ENCODE measurements at regions not wholly inside any gene's neighbourhood (a gene's known extent, or its start where the extent isn't known, plus 50 kb on each side); places are given as distances from the start of the nearest gene placed in this dataset.
A peak's percentile ranks its signal among the peaks of the same experiment; 100 is the strongest.
"Not testable (repeated sequence)": the region's sequence is repeated elsewhere in the genome, so short reads cannot be mapped to it uniquely, and the experiment has no call there.

GRCh38 chr5:173677125-173677672 lies 60.7 kb upstream of the BOD1 start:
- POLR2A ChIA-PET: no interaction called here
- no peak for DNase-seq
- no peaks in the 10 kb centered on the region for H3K27me3 ChIP-seq (replicated peaks in 2 of 5; ENCODE audit: control insufficient read depth in 4 of 5, insufficient read depth in 5 of 5, low read length in 4 of 5)
- CTCF ChIA-PET: interaction anchor here (0.6 to 1.1 kb wide), 2 partner anchors 20 to 280 kb away, joined by 3 read pairs; no protein-coding TSS in a partner anchor
- no peak overlapping the region for H3K27ac ChIP-seq (ENCODE audit: insufficient read depth in 1 of 2, low read depth in 1 of 2, low read length in 2 of 2, poor library complexity in 1 of 2, severe bottlenecking in 2 of 2)
- 100% methylated on average over 1 of the region's 2 CpGs for WGBS (ENCODE audit: insufficient coverage)
- H3K4me3 ChIP-seq (ENCODE audit: control insufficient read depth in 1 of 7, extremely low read depth in 1 of 7, insufficient read depth in 4 of 7, low read depth in 2 of 7, low read length in 6 of 7): no peak overlapping the region
- H3K36me3 ChIP-seq (ENCODE audit: control insufficient read depth in 4 of 4, insufficient read depth in 4 of 4, low read length in 3 of 4): no peaks in the 10 kb centered on the region
- peaks cover 0 to 12% (median 8%) of the 10 kb centered on the region in 5 experiments for H3K9me3 ChIP-seq (ENCODE audit: control extremely low read depth in 1 of 5, control insufficient read depth in 4 of 5, insufficient read depth in 2 of 5, low read depth in 1 of 5, low read length in 4 of 5)
- no peaks in the 10 kb centered on the region for H3K4me1 ChIP-seq (ENCODE audit: control extremely low read depth in 1 of 4, control insufficient read depth in 4 of 4, insufficient read depth in 4 of 4, low read length in 3 of 4)

GRCh38 chr5:173679909-173680630 lies 63.6 kb upstream of the BOD1 start:
- ChIA-PET POLR2A (no interaction called here), CTCF (interaction anchor here (1.1 kb wide), 1 partner anchor 8 kb away, joined by 4 read pairs; no protein-coding TSS in a partner anchor)
- no peak overlapping the region for H3K4me3 ChIP-seq (ENCODE audit: control insufficient read depth in 1 of 7, extremely low read depth in 1 of 7, insufficient read depth in 4 of 7, low read depth in 2 of 7, low read length in 6 of 7)
- H3K27ac ChIP-seq (ENCODE audit: insufficient read depth in 1 of 2, low read depth in 1 of 2, low read length in 2 of 2, poor library complexity in 1 of 2, severe bottlenecking in 2 of 2): no peak overlapping the region
- H3K36me3 ChIP-seq (ENCODE audit: control insufficient read depth in 4 of 4, insufficient read depth in 4 of 4, low read length in 3 of 4): no peaks in the 10 kb centered on the region
- WGBS (ENCODE audit: insufficient coverage): 96% methylated on average over 6 of the region's 6 CpGs
- H3K9me3 ChIP-seq (ENCODE audit: control extremely low read depth in 1 of 5, control insufficient read depth in 4 of 5, insufficient read depth in 2 of 5, low read depth in 1 of 5, low read length in 4 of 5): peaks cover 0 to 8% (median 5%) of the 10 kb centered on the region in 5 experiments
- H3K4me1 ChIP-seq (ENCODE audit: control extremely low read depth in 1 of 4, control insufficient read depth in 4 of 4, insufficient read depth in 4 of 4, low read length in 3 of 4): no peaks in the 10 kb centered on the region
- DNase-seq: peak in 1 of 3 donors; percentile 33
- H3K27me3 ChIP-seq (replicated peaks in 2 of 5; ENCODE audit: control insufficient read depth in 4 of 5, insufficient read depth in 5 of 5, low read length in 4 of 5): no peaks in the 10 kb centered on the region

- Histone ChIP-seq H3K27me3 (replicated peaks in 2 of 5; ENCODE audit: control insufficient read depth in 4 of 5, insufficient read depth in 5 of 5, low read length in 4 of 5) (no peaks in the 10 kb centered on the region), H3K4me3 (ENCODE audit: control insufficient read depth in 1 of 7, extremely low read depth in 1 of 7, insufficient read depth in 4 of 7, low read depth in 2 of 7, low read length in 6 of 7) (no peak overlapping the region), H3K9me3 (ENCODE audit: control extremely low read depth in 1 of 5, control insufficient read depth in 4 of 5, insufficient read depth in 2 of 5, low read depth in 1 of 5, low read length in 4 of 5) (peaks cover 0 to 2% (median 2%) of the 10 kb centered on the region in 5 experiments), H3K36me3 (ENCODE audit: control insufficient read depth in 4 of 4, insufficient read depth in 4 of 4, low read length in 3 of 4) (no peaks in the 10 kb centered on the region), H3K4me1 (ENCODE audit: control extremely low read depth in 1 of 4, control insufficient read depth in 4 of 4, insufficient read depth in 4 of 4, low read length in 3 of 4) (no peaks in the 10 kb centered on the region), H3K27ac (ENCODE audit: insufficient read depth in 1 of 2, low read depth in 1 of 2, low read length in 2 of 2, poor library complexity in 1 of 2, severe bottlenecking in 2 of 2) (no peak overlapping the region)
- ChIA-PET POLR2A (no interaction called here), CTCF (interaction anchor here (1.1 kb wide), 1 partner anchor 8 kb away, joined by 4 read pairs; no protein-coding TSS in a partner anchor)
- DNase-seq: peak in 2 of 3 donors; percentile 30 to 42
- 96% methylated on average over 6 of the region's 6 CpGs for WGBS (ENCODE audit: insufficient coverage)
These were observed 64.3 kb upstream of the BOD1 start for GRCh38 chr5:173680660-173681242.

- ChIA-PET POLR2A (no interaction called here), CTCF (no interaction called here)
- H3K27ac ChIP-seq (ENCODE audit: insufficient read depth in 1 of 2, low read depth in 1 of 2, low read length in 2 of 2, poor library complexity in 1 of 2, severe bottlenecking in 2 of 2): no peak overlapping the region
- H3K4me3 ChIP-seq (ENCODE audit: control insufficient read depth in 1 of 7, extremely low read depth in 1 of 7, insufficient read depth in 4 of 7, low read depth in 2 of 7, low read length in 6 of 7): no peak overlapping the region
- WGBS (ENCODE audit: insufficient coverage): no CpG with 5 or more reads among the region's 2 CpGs
- no peaks in the 10 kb centered on the region for H3K36me3 ChIP-seq (ENCODE audit: control insufficient read depth in 4 of 4, insufficient read depth in 4 of 4, low read length in 3 of 4)
- no peaks in the 10 kb centered on the region for H3K4me1 ChIP-seq (ENCODE audit: control extremely low read depth in 1 of 4, control insufficient read depth in 4 of 4, insufficient read depth in 4 of 4, low read length in 3 of 4)
- no peak for DNase-seq
- H3K9me3 ChIP-seq (ENCODE audit: control extremely low read depth in 1 of 5, control insufficient read depth in 4 of 5, insufficient read depth in 2 of 5, low read depth in 1 of 5, low read length in 4 of 5): no peaks in the 10 kb centered on the region
- no peaks in the 10 kb centered on the region for H3K27me3 ChIP-seq (replicated peaks in 2 of 5; ENCODE audit: control insufficient read depth in 4 of 5, insufficient read depth in 5 of 5, low read length in 4 of 5)
These were observed 65.9 kb upstream of the BOD1 start for GRCh38 chr5:173682313-173682712.

GRCh38 chr5:173684535-173684934 lies 68.1 kb upstream of the BOD1 start:
- POLR2A ChIA-PET; H3K36me3 ChIP-seq (ENCODE audit: control insufficient read depth in 4 of 4, insufficient read depth in 4 of 4, low read length in 3 of 4); H3K9me3 ChIP-seq (ENCODE audit: control extremely low read depth in 1 of 5, control insufficient read depth in 4 of 5, insufficient read depth in 2 of 5, low read depth in 1 of 5, low read length in 4 of 5); H3K27ac ChIP-seq (ENCODE audit: insufficient read depth in 1 of 2, low read depth in 1 of 2, low read length in 2 of 2, poor library complexity in 1 of 2, severe bottlenecking in 2 of 2); H3K4me3 ChIP-seq (ENCODE audit: control insufficient read depth in 1 of 7, extremely low read depth in 1 of 7, insufficient read depth in 4 of 7, low read depth in 2 of 7, low read length in 6 of 7); DNase-seq; CTCF ChIA-PET; H3K27me3 ChIP-seq (replicated peaks in 2 of 5; ENCODE audit: control insufficient read depth in 4 of 5, insufficient read depth in 5 of 5, low read length in 4 of 5): not testable (repeated sequence)
- 100% methylated on average over 4 of the region's 5 CpGs for WGBS (ENCODE audit: insufficient coverage)
- H3K4me1 ChIP-seq (ENCODE audit: control extremely low read depth in 1 of 4, control insufficient read depth in 4 of 4, insufficient read depth in 4 of 4, low read length in 3 of 4): peaks cover under 1 to 10% (median 6%) of the 10 kb centered on the region in 4 experiments

GRCh38 chr5:173686950-173687349 lies 70.5 kb upstream of the BOD1 start:
- ChIA-PET CTCF (no interaction called here), POLR2A (no interaction called here)
- no peak overlapping the region for H3K4me3 ChIP-seq (ENCODE audit: control insufficient read depth in 1 of 7, extremely low read depth in 1 of 7, insufficient read depth in 4 of 7, low read depth in 2 of 7, low read length in 6 of 7)
- H3K9me3 ChIP-seq (ENCODE audit: control extremely low read depth in 1 of 5, control insufficient read depth in 4 of 5, insufficient read depth in 2 of 5, low read depth in 1 of 5, low read length in 4 of 5): no peaks in the 10 kb centered on the region
- no peaks in the 10 kb centered on the region for H3K36me3 ChIP-seq (ENCODE audit: control insufficient read depth in 4 of 4, insufficient read depth in 4 of 4, low read length in 3 of 4)
- 100% methylated on average over 2 of the region's 4 CpGs for WGBS (ENCODE audit: insufficient coverage)
- H3K27ac ChIP-seq (ENCODE audit: insufficient read depth in 1 of 2, low read depth in 1 of 2, low read length in 2 of 2, poor library complexity in 1 of 2, severe bottlenecking in 2 of 2): no peak overlapping the region
- peaks cover 7 to 15% (median 9%) of the 10 kb centered on the region in 4 experiments for H3K4me1 ChIP-seq (ENCODE audit: control extremely low read depth in 1 of 4, control insufficient read depth in 4 of 4, insufficient read depth in 4 of 4, low read length in 3 of 4)
- H3K27me3 ChIP-seq (replicated peaks in 2 of 5; ENCODE audit: control insufficient read depth in 4 of 5, insufficient read depth in 5 of 5, low read length in 4 of 5): no peaks in the 10 kb centered on the region
- DNase-seq: no peak

- Histone ChIP-seq H3K27ac (ENCODE audit: insufficient read depth in 1 of 2, low read depth in 1 of 2, low read length in 2 of 2, poor library complexity in 1 of 2, severe bottlenecking in 2 of 2) (no peak overlapping the region), H3K9me3 (ENCODE audit: control extremely low read depth in 1 of 5, control insufficient read depth in 4 of 5, insufficient read depth in 2 of 5, low read depth in 1 of 5, low read length in 4 of 5) (no peaks in the 10 kb centered on the region), H3K27me3 (replicated peaks in 2 of 5; ENCODE audit: control insufficient read depth in 4 of 5, insufficient read depth in 5 of 5, low read length in 4 of 5) (no peaks in the 10 kb centered on the region), H3K4me3 (ENCODE audit: control insufficient read depth in 1 of 7, extremely low read depth in 1 of 7, insufficient read depth in 4 of 7, low read depth in 2 of 7, low read length in 6 of 7) (no peak overlapping the region), H3K4me1 (ENCODE audit: control extremely low read depth in 1 of 4, control insufficient read depth in 4 of 4, insufficient read depth in 4 of 4, low read length in 3 of 4) (peaks cover 7 to 15% (median 9%) of the 10 kb centered on the region in 4 experiments), H3K36me3 (ENCODE audit: control insufficient read depth in 4 of 4, insufficient read depth in 4 of 4, low read length in 3 of 4) (no peaks in the 10 kb centered on the region)
- WGBS (ENCODE audit: insufficient coverage): 90% methylated on average over 3 of the region's 3 CpGs
- DNase-seq: no peak
- CTCF ChIA-PET: interaction anchor here (1.3 to 1.4 kb wide), 2 partner anchors 26 to 60 kb away, joined by 3 to 6 read pairs; no protein-coding TSS in a partner anchor
- POLR2A ChIA-PET: no interaction called here
These were observed 72.3 kb upstream of the BOD1 start for GRCh38 chr5:173688703-173689102.

Data from common myeloid progenitor, CD34-positive (primary cell).